GM12875 (cell line): ENCODE measurements at regions not wholly inside any gene's neighbourhood (a gene's known extent, or its start where the extent isn't known, plus 50 kb on each side); places are given as distances from the start of the nearest gene placed in this dataset.

ENCODE experiments used
- H3K4me3 ChIP-seq: one replicate; pipeline ENCODE4 v1.5.1; 2011; ENCODE audit warnings: low read depth, low read length, control low read depth
- CTCF ChIP-seq: IDR thresholded peaks from 2 replicates; pipeline ENCODE4 v1.5.1; 2011; ENCODE audit warnings: low read depth, mild to moderate bottlenecking, control low read depth, inconsistent platforms, low read length, moderate library complexity, borderline replicate concordance; ENCODE audit not compliant: insufficient read depth

GRCh38 chr14:101495827-101496775 lies 65.2 kb upstream of the DIO3 start:
- H3K4me3 ChIP-seq, result no peak overlapping the region
- TF ChIP-seq CTCF, result no peak

GRCh38 chr14:101496776-101497683 lies 64.3 kb upstream of the DIO3 start:
- TF ChIP-seq CTCF, result no peak
- no peak overlapping the region for H3K4me3 ChIP-seq

GRCh38 chr14:101497684-101498525 lies 63.4 kb upstream of the DIO3 start:
- TF ChIP-seq CTCF, result no peak
- no peak overlapping the region for H3K4me3 ChIP-seq

GRCh38 chr14:101498526-101498860 lies 62.8 kb upstream of the DIO3 start:
- TF ChIP-seq CTCF, result no peak
- H3K4me3 ChIP-seq, result no peak overlapping the region

- no peak overlapping the region for H3K4me3 ChIP-seq
Observed at GRCh38 chr14:101499080-101499479, 62.2 kb upstream of the DIO3 start.

More at GRCh38 chr14:101499080-101499479, 62.2 kb upstream of the DIO3 start:
- no peak for TF ChIP-seq CTCF
